Sigmoid colon (tissue), 6 donors: ENCODE measurements at regions not wholly inside any gene's neighbourhood (a gene's known extent, or its start where the extent isn't known, plus 50 kb on each side); places are given as distances from the start of the nearest gene placed in this dataset.

Experiments used
- DNase-seq: peaks from one replicate; pipeline ENCODE4 v3.0.0-alpha.2; 2019
- H3K27ac ChIP-seq, 4 donors: fragments of 200-600 bp; sonication (generic); one replicate each; pipeline ENCODE4 v1.5.1; 2016 to 2019; ENCODE audit warnings: mild to moderate bottlenecking in 1 of 4
- H3K27me3 ChIP-seq, 3 donors: fragments of 200-600 bp; sonication (generic); one replicate each; pipeline ENCODE4 v1.5.1; 2019; ENCODE audit warnings: mild to moderate bottlenecking in 1 of 3
- H3K36me3 ChIP-seq, 4 donors: fragments of 200-600 bp; sonication (generic); one replicate each; pipeline ENCODE4 v1.5.1; 2016 to 2019
- H3K4me1 ChIP-seq, 4 donors: fragments of 200-600 bp; sonication (generic); one replicate each; pipeline ENCODE4 v1.5.1; 2017 to 2019
- H3K4me3 ChIP-seq, 4 donors: fragments of 200-600 bp; sonication (generic); one replicate each; pipeline ENCODE4 v1.5.1; 2017 to 2019; ENCODE audit warnings: mild to moderate bottlenecking in 2 of 4, moderate library complexity in 1 of 4
- H3K9me3 ChIP-seq, 4 donors: fragments of 200-600 bp in 3 of 4; sonication (generic) in 3 of 4; one replicate each; pipeline versions ENCODE4 v1.5.1 to v1.6.1; 2013 to 2019
- CTCF ChIP-seq, 4 experiments: fragments of 450-650 bp in 3 of 4; fragments of 200-600 bp in 1 of 4; IDR thresholded peaks; one replicate each; pipeline ENCODE4 v1.5.1; 2016 to 2019; ENCODE audit warnings: antibody characterized with exemption in 4 of 4, mild to moderate bottlenecking in 3 of 4, moderate library complexity in 2 of 4
- EP300 ChIP-seq, 4 donors: sonication (generic); formaldehyde crosslinking; IDR thresholded peaks; one replicate each; pipeline ENCODE4 v1.6.1; 2017; ENCODE audit warnings: antibody characterized with exemption in 4 of 4
- POLR2A ChIP-seq, 2 donors: fragments of 450-650 bp; IDR thresholded peaks; one replicate each; pipeline ENCODE4 v1.6.1; 2016; ENCODE audit warnings: antibody characterized with exemption in 2 of 2, mild to moderate bottlenecking in 2 of 2, moderate library complexity in 2 of 2
- POLR2AphosphoS5 ChIP-seq, 4 donors: sonication (generic); formaldehyde crosslinking; IDR thresholded peaks; one replicate each; pipeline ENCODE4 v1.6.1; 2017; ENCODE audit warnings: antibody characterized with exemption in 4 of 4
- WGBS, 2 donors: extraction: QIAGEN DNeasy Blood & Tissue Kit; methylation state at CpG; one replicate each; pipeline ENCODE4 v1.1.7; 2013; 5-methylcytosine and 5-hydroxymethylcytosine counted together
- intact Hi-C: fragments of 100-400 bp; cut with DNase I; formaldehyde crosslinking; loops from one replicate; pipeline ENCODE4 v1.15.1; 2023
- donor health status: healthy with polysubstance abuse.
- donor health status: healthy.

- peaks cover 0 to 3% (median 0%) of the 10 kb centered on the region in 4 donors for H3K4me1 ChIP-seq
- no peaks in the 10 kb centered on the region for H3K9me3 ChIP-seq
- intact Hi-C loops, result no loop called here
- H3K27ac ChIP-seq, result no peak overlapping the region
- no peak for TF ChIP-seq POLR2AphosphoS5 (IDR thresholded peaks at IDR 0.05)
- no peak for TF ChIP-seq POLR2A (IDR thresholded peaks at IDR 0.05)
- TF ChIP-seq EP300 (IDR thresholded peaks at IDR 0.05), result no peak
- no peak for TF ChIP-seq CTCF (IDR thresholded peaks at IDR 0.05)
- no peak for DNase-seq
- no peak overlapping the region for H3K4me3 ChIP-seq
- WGBS, 2 donors, result 73 to 77% methylated on average over 2 of the region's 2 CpGs
- H3K27me3 ChIP-seq, result no peaks in the 10 kb centered on the region
- no peaks in the 10 kb centered on the region for H3K36me3 ChIP-seq
Observed at GRCh38 chr7:80319461-80319860, 184.8 kb downstream of the GNAI1 start.

- Histone ChIP-seq H3K4me3 (no peak overlapping the region), H3K4me1 (no peaks in the 10 kb centered on the region), H3K36me3 (no peaks in the 10 kb centered on the region), H3K27me3 (no peaks in the 10 kb centered on the region), H3K9me3 (no peaks in the 10 kb centered on the region), H3K27ac (no peak overlapping the region)
- TF ChIP-seq POLR2AphosphoS5 (IDR thresholded peaks at IDR 0.05), result no peak
- TF ChIP-seq CTCF (IDR thresholded peaks at IDR 0.05), result no peak
- no peak for TF ChIP-seq EP300 (IDR thresholded peaks at IDR 0.05)
- no peak for TF ChIP-seq POLR2A (IDR thresholded peaks at IDR 0.05)
- DNase-seq, result no peak
- WGBS, 2 donors, result 95 to 97% methylated on average over 3 of the region's 3 CpGs
- intact Hi-C loops, result no loop called here
Observed at GRCh38 chr7:80318081-80318480, 183.4 kb downstream of the GNAI1 start.

GRCh38 chr7:80316811-80317210 is 182.2 kb downstream of the GNAI1 start:
- TF ChIP-seq POLR2A (IDR thresholded peaks at IDR 0.05), result no peak
- no peak for TF ChIP-seq POLR2AphosphoS5 (IDR thresholded peaks at IDR 0.05)
- TF ChIP-seq CTCF (IDR thresholded peaks at IDR 0.05), result no peak
- no peak for TF ChIP-seq EP300 (IDR thresholded peaks at IDR 0.05)
- no peak for DNase-seq
- Histone ChIP-seq H3K27ac (no peak overlapping the region), H3K4me1 (peaks cover 0 to 11% (median 8%) of the 10 kb centered on the region in 4 donors), H3K4me3 (no peak overlapping the region), H3K36me3 (no peaks in the 10 kb centered on the region), H3K9me3 (no peaks in the 10 kb centered on the region), H3K27me3 (no peaks in the 10 kb centered on the region)
- 41 to 74% methylated on average over 2 of the region's 2 CpGs for WGBS, 2 donors
- intact Hi-C loops, result no loop called here

- Histone ChIP-seq H3K9me3 (no peaks in the 10 kb centered on the region), H3K4me1 (peaks cover 0 to 17% (median 10%) of the 10 kb centered on the region in 4 donors), H3K4me3 (no peak overlapping the region), H3K36me3 (no peaks in the 10 kb centered on the region), H3K27me3 (no peaks in the 10 kb centered on the region), H3K27ac (no peak overlapping the region)
- TF ChIP-seq CTCF (IDR thresholded peaks at IDR 0.05) (no peak), EP300 (IDR thresholded peaks at IDR 0.05) (no peak), POLR2AphosphoS5 (IDR thresholded peaks at IDR 0.05) (no peak), POLR2A (IDR thresholded peaks at IDR 0.05) (no peak)
- DNase-seq, result no peak
- intact Hi-C loops, result no loop called here
- 92 to 94% methylated on average over 3 of the region's 3 CpGs for WGBS, 2 donors
Observed at GRCh38 chr7:80313716-80314115, 179.1 kb downstream of the GNAI1 start.

GRCh38 chr7:80313067-80313626 is 178.5 kb downstream of the GNAI1 start:
- peaks cover 0 to 17% (median 10%) of the 10 kb centered on the region in 4 donors for H3K4me1 ChIP-seq
- H3K9me3 ChIP-seq, result no peaks in the 10 kb centered on the region
- TF ChIP-seq POLR2AphosphoS5 (IDR thresholded peaks at IDR 0.05) (no peak), CTCF (IDR thresholded peaks at IDR 0.05) (no peak), EP300 (IDR thresholded peaks at IDR 0.05) (no peak), POLR2A (IDR thresholded peaks at IDR 0.05) (no peak)
- DNase-seq, result no peak
- WGBS, 2 donors, result 92 to 93% methylated on average over 6 of the region's 6 CpGs
- intact Hi-C loops, result no loop called here
- no peaks in the 10 kb centered on the region for H3K36me3 ChIP-seq
- no peaks in the 10 kb centered on the region for H3K27me3 ChIP-seq
- H3K27ac ChIP-seq, result no peak overlapping the region
- no peak overlapping the region for H3K4me3 ChIP-seq
